GM06990 (cell line): ENCODE measurements at regions not wholly inside any gene's neighbourhood (a gene's known extent, or its start where the extent isn't known, plus 50 kb on each side); places are given as distances from the start of the nearest gene placed in this dataset.

Source experiments
- DNase-seq: peaks from one replicate; pipeline ENCODE4 v3.0.0-alpha.2; 2011; ENCODE audit not compliant: insufficient read length; ENCODE audit errors: extremely low read depth
- H3K27me3 ChIP-seq: replicated peaks from 2 replicates; pipeline ENCODE4 v1.6.0; 2011; ENCODE audit warnings: low read length; ENCODE audit not compliant: control insufficient read depth, insufficient read depth
- H3K36me3 ChIP-seq: 2 replicates; pipeline ENCODE4 v1.5.1; 2011; ENCODE audit warnings: low read length; ENCODE audit not compliant: control insufficient read depth, insufficient read depth
- H3K4me3 ChIP-seq: replicated peaks from 2 replicates; pipeline ENCODE4 v1.5.1; 2011; ENCODE audit warnings: low read depth, mild to moderate bottlenecking, control low read depth, low read length
- TF ChIP-seq, protein P1 (sequence below): IDR thresholded peaks from 2 replicates; pipeline ENCODE4 v1.5.1; 2011; ENCODE audit warnings: low read length, control low read depth, mild to moderate bottlenecking, inconsistent platforms; ENCODE audit not compliant: insufficient read depth, poor library complexity, severe bottlenecking

DNA sequence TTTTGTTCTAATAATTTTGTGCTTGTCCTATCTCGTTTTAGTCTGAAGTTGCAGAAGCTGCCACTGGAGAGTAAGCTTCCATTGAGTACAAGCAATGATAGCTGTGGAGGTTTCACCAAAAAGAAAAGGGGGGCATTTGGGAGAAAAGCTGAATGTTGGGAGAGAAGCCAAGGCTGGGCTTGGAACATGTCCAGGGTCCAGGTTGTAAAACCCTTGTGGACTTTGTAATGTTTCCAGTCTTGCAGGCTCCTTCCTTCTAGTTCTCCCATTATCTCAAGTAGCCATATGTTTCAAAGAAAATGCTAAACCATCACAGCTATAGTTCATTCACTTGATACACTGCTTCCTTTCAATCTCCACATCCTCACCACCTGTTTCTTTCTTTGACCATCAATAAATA lies 880.2 kb downstream of the NLGN4Y start:
- Histone ChIP-seq H3K4me3 (no peak overlapping the region), H3K27me3 (no peaks in the 10 kb centered on the region), H3K36me3 (no peaks in the 10 kb centered on the region)
- DNase-seq: no peak
- TF ChIP-seq, protein P1, sequence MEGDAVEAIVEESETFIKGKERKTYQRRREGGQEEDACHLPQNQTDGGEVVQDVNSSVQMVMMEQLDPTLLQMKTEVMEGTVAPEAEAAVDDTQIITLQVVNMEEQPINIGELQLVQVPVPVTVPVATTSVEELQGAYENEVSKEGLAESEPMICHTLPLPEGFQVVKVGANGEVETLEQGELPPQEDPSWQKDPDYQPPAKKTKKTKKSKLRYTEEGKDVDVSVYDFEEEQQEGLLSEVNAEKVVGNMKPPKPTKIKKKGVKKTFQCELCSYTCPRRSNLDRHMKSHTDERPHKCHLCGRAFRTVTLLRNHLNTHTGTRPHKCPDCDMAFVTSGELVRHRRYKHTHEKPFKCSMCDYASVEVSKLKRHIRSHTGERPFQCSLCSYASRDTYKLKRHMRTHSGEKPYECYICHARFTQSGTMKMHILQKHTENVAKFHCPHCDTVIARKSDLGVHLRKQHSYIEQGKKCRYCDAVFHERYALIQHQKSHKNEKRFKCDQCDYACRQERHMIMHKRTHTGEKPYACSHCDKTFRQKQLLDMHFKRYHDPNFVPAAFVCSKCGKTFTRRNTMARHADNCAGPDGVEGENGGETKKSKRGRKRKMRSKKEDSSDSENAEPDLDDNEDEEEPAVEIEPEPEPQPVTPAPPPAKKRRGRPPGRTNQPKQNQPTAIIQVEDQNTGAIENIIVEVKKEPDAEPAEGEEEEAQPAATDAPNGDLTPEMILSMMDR: no peak

DNA sequence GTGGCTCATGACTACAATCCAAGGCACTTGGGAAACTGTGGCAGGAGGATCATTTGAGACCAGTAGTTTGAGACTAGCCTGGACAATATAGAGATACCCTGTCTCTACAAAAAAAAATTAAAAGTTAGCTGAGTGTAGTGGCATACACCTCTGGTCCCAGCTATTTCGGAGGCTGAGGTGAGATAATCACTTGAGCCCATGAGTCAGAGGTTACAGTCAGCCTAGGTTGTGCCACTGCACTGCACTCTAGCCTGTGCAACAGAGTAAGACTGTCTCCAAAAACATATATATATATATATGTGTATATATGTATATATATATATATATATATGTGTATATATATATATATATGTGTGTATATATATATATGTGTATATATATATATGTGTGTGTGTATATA lies 890.8 kb downstream of the NLGN4Y start:
- Histone ChIP-seq H3K36me3 (no peaks in the 10 kb centered on the region), H3K27me3 (no peaks in the 10 kb centered on the region), H3K4me3 (no peak overlapping the region)
- no peak for DNase-seq
- TF ChIP-seq, protein P1: no peak

DNA sequence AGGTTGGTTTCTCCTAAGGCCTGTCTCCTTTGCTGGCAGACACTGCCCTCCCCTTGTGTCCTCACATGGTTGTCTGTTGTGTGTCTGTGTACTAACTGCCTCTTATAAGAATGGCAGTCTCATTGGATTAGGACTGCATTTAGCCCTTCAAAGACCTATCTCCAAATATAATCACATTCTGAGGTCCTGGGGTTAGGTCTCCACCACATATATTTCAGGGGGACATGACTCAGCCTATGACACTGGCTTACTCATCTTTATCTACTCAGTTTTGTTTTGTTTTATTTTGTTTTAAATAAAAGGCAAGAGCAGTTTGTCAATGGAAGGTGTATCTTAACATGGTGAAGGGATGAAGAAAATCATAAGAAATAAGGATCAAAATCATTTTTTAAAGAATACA lies 894.3 kb downstream of the NLGN4Y start:
- TF ChIP-seq, protein P1: no peak
- H3K4me3 ChIP-seq: no peak overlapping the region
- H3K27me3 ChIP-seq: no peaks in the 10 kb centered on the region
- H3K36me3 ChIP-seq: no peaks in the 10 kb centered on the region
- no peak for DNase-seq

DNA sequence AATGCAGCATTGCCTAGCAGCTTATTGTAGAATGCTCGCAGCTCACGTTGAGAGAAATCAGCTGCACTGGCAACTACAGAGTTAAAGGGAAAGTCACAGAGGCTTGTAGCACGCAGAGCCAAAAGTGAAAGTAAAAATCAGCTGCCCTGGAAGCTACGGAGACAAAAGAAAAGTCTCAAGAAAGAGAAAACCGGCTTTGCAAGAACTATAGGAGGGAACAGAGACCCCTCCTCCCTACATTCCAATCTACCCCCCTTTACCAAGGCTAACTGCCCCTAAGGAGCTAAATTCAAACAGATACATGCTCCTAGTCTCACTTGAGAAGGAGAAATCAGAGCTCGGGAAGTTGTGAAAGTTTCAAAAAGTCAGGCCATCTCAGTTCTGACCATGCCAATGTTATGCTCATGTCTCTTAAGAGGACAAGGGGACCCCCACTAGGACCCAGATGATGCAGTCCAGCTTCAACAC lies 900.4 kb downstream of the NLGN4Y start:
- DNase-seq: no peak
- TF ChIP-seq, protein P1: no peak
- H3K36me3 ChIP-seq: no peaks in the 10 kb centered on the region
- no peaks in the 10 kb centered on the region for H3K27me3 ChIP-seq
- no peak overlapping the region for H3K4me3 ChIP-seq

DNA sequence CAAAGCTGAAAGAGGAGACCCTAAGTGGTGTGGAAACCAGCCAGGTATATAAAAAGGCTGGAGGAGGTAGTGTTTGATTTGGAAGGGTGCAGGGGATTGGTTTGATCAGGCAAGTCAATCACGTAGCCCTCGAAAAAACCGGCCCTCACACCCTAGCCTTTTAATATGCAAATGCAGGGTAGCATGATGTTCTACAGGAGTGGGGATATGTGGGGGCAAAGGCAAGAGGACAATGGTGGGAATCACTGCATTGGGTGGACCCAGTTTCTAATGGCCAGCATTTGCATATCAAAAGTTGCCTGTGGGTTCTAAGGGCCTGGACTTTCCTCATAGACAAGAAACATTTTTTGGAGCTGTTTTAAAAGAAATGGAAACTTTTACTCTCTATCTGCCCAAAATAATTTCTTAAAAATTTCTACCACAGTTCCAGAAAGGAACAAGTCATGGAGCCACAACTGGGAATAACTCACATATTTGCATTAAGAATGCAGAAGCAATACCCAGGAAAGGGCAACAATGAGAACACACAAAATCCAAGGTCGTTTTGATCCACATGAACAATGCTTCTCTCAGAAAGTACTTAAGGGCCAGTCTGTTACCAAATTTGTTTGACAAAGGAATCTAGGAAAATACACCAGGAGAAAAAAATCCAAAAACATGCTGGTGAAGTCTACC lies 915.8 kb downstream of the NLGN4Y start:
- TF ChIP-seq, protein P1: no peak
- DNase-seq: no peak

More for the DNA sequence above, 915.8 kb downstream of the NLGN4Y start:
- Histone ChIP-seq H3K4me3 (no peak overlapping the region), H3K27me3 (no peaks in the 10 kb centered on the region), H3K36me3 (no peaks in the 10 kb centered on the region)
